Astrocyte of the spinal cord (primary cell): ENCODE measurements at regions not wholly inside any gene's neighbourhood (a gene's known extent, or its start where the extent isn't known, plus 50 kb on each side); places are given as distances from the start of the nearest gene placed in this dataset.

Experiments
- DNase-seq: peaks from one replicate; pipeline ENCODE4 v3.0.0; 2011; ENCODE audit warnings: low read depth, low spot score
- H3K4me3 ChIP-seq: 2 replicates; pipeline ENCODE4 v1.5.1; 2011; ENCODE audit warnings: low read depth, mild to moderate bottlenecking, low read length, moderate library complexity
- in situ Hi-C: cut with HindIII; loops from 2 replicates; pipeline ENCODE4 v1.10.0; 2017; ENCODE audit warnings: low sequenced_read_pairs
- TF ChIP-seq, protein P1 (sequence below): IDR thresholded peaks from 2 replicates; pipeline ENCODE4 v1.5.1; 2012; ENCODE audit warnings: low read depth, mild to moderate bottlenecking, low read length, inconsistent platforms

DNA sequence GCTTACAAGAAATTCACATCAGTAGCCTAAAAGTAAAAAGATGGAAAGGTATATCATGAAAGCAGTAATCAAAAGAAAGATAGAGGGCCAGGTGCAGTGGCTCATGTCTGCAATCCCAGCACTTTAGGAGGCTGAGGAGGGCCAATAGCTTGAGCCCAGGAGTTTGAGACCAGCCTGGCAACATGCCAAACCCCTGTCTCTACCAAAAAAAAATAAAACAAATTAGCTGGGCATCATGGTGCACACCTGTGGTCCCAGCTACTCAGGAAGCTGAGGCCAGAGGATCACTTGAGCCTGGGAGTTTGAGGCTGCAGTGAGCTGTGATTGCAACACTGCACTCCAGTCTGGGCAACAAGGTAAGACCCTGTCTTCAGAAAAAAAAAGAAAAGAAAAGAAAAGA is 55.5 kb downstream of the GSPT2 start:
- TF ChIP-seq, protein P1, sequence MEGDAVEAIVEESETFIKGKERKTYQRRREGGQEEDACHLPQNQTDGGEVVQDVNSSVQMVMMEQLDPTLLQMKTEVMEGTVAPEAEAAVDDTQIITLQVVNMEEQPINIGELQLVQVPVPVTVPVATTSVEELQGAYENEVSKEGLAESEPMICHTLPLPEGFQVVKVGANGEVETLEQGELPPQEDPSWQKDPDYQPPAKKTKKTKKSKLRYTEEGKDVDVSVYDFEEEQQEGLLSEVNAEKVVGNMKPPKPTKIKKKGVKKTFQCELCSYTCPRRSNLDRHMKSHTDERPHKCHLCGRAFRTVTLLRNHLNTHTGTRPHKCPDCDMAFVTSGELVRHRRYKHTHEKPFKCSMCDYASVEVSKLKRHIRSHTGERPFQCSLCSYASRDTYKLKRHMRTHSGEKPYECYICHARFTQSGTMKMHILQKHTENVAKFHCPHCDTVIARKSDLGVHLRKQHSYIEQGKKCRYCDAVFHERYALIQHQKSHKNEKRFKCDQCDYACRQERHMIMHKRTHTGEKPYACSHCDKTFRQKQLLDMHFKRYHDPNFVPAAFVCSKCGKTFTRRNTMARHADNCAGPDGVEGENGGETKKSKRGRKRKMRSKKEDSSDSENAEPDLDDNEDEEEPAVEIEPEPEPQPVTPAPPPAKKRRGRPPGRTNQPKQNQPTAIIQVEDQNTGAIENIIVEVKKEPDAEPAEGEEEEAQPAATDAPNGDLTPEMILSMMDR, result no peak

DNA sequence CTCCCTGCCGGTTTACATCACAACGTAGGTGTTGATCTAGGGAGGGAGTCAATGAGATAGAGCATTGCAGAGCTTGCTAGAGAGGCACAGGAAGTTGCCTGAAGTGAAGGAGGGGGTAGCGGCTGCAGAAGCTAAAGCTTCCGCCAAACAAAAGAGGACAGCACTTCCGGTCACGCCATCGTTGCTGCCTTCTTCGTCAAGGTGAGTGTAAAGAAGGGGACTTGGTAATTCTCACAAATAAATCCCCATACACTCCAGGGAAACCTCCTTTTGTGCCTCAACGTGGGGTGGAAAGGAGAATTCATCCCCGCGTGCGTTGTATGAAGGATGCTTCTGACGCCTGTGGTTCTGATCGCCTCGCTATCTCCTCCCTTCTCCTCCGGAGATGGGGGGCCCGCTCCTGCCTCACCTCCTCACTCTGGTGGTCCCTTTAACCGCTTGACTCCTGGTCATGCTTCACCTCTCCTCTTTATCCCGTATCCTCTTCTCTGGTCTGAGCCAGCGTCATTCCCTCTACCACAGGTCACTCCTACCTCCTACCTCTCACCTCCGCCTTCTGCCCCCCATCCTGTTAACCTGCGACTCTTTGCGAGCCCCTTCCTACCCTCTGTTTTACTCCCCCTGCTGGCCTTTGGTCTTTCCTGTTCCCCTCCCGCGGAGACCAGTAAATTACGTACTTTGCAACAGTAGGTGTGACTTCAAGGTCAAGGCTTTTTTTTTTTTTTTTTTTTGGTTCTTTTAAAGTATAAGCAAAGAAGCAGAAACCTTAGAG is 59.9 kb downstream of the GSPT2 start:
- in situ Hi-C loops, result no loop called here
- peak; percentile 62 for DNase-seq
- H3K4me3 ChIP-seq, result peak overlapping the region; percentile 73
- TF ChIP-seq, protein P1, result no peak

More for the DNA sequence above, 55.5 kb downstream of the GSPT2 start:
- DNase-seq, result no peak
- no peak overlapping the region for H3K4me3 ChIP-seq
- in situ Hi-C loops, result no loop called here

DNA sequence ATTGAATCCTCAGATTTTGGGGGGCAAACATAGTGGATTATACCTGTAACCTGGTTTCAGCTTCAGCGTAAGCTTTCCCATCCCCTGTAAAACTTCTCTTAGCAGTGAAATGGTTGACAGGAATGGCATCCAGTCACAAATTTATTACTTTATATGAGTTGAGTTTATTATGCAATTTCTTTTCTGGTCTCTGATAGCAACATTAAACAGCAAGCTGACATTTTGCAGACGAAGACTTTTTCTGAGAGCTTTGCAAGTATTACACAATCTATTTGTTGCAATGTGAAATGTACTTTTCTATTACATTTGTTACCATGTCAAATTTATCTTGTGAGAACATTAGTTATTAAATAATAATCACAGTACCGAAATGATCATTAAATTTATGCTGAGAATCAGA is 60.6 kb downstream of the GSPT2 start:
- H3K4me3 ChIP-seq, result peak overlapping the region; percentile 73
- in situ Hi-C loops, result no loop called here
- no peak for DNase-seq
- TF ChIP-seq, protein P1, result no peak

DNA sequence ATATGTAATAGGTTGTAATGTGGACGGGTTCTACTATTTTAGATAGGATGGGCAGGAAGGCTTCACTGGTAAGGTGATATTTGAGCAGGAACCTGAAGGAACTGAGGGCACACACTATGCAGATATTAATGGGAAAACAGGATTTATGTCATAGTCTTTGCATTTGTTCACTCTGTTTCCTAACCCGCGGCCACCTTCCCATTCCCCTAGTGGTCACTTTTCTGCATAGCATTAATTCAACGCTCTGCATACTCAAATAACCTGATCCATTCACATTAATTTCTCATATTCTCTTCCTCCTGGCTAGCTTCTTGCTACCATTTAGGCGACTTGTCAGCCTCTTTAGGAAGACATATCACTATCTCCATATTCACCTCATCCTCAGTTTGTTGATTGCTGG is 61.5 kb downstream of the GSPT2 start:
- in situ Hi-C loops, result no loop called here
- TF ChIP-seq, protein P1, result no peak
- H3K4me3 ChIP-seq, result no peak overlapping the region
- DNase-seq, result no peak

DNA sequence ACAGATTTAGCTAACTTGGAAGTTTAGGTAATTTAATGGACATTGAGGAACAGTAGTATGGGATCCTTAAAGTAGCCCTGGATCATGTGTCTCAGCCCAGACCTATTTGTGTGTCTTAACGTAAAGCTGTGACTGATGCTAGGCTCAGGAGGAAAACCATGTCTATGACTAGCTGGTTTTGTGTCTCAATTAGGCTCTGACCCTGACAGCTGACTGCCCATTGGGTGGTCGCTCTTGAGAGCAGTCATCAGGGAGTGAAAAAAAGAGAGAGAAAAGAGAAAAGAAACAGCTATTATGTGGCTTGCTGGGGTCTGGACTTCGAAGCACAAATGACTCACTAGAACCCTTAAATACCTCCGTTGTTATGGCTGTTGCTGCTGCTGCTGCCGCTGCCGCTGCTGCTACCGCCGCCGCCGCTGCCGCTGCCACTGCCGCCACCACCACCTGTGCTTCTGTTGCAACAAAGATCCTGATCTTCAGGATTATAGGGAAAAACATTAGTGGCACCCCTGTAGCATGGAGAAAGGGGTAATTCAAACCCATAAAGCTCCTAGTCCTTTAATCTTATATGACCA is 70.7 kb downstream of the GSPT2 start:
- in situ Hi-C loops, result no loop called here
- H3K4me3 ChIP-seq, result no peak overlapping the region
- no peak for DNase-seq
- TF ChIP-seq, protein P1, result no peak

DNA sequence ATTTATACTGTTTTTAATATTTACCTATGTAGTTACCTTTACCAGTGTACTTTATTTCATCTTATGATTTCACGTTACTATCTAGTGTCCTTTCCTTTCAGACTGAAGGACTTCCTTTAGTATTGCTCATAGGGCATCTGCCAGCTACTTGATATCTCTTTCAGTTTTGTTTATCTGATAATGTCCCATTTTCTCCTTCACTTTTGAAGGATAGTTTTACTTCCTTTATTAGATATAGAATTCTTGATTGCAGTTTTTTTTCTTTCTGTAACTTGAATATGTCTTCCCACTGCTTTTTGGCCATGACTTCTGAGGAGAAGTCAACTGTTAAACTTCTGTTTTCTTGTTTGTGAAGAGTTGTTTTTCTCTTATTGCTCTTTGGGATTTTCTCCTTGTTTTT is 69.4 kb upstream of the MAGED1 start:
- H3K4me3 ChIP-seq, result no peak overlapping the region
- DNase-seq, result no peak
- TF ChIP-seq, protein P1, result no peak
- in situ Hi-C loops, result no loop called here
